Activated naive CD8-positive, alpha-beta T cell treated with anti-CD3 and anti-CD28 coated beads, Interleukin-2, amount 10 ng/mL, durations not matched to agents 7 days and 5 days (primary cell): ENCODE measurements at regions not wholly inside any gene's neighbourhood (a gene's known extent, or its start where the extent isn't known, plus 50 kb on each side); places are given as distances from the start of the nearest gene placed in this dataset.

Experiments
- ATAC-seq: fragments of 150-1000 bp; cut with Tn5 transposase; one replicate; pipeline ENCODE4 v1.10.0; 2021; ENCODE audit warnings: low read depth, moderate library complexity
- POLR2A ChIA-PET: fragments of 350-600 bp; sonication (Branson Sonifier 250); formaldehyde crosslinking; loops from one replicate; lab custom pipeline; 2021; ENCODE audit warnings: antibody characterized with exemption; lab: Charles Lee
- DNase-seq: peaks from one replicate; pipeline ENCODE4 v3.0.0; 2021
- H3K27ac Mint-ChIP-seq: one replicate; pipeline ENCODE4 v1.8.0; 2022; ENCODE audit warnings: mild to moderate bottlenecking, mixed read lengths
- H3K27me3 Mint-ChIP-seq: one replicate; pipeline ENCODE4 v1.8.0; 2022; ENCODE audit warnings: mild to moderate bottlenecking, moderate library complexity, mixed read lengths
- H3K36me3 Mint-ChIP-seq: one replicate; pipeline ENCODE4 v1.8.0; 2021; ENCODE audit warnings: mild to moderate bottlenecking, mixed read lengths
- H3K4me1 Mint-ChIP-seq: one replicate; pipeline ENCODE4 v1.8.0; 2021; ENCODE audit warnings: mixed read lengths
- H3K4me3 Mint-ChIP-seq: one replicate; pipeline ENCODE4 v1.8.0; 2022; ENCODE audit warnings: mild to moderate bottlenecking, moderate library complexity, mixed read lengths
- H3K9me3 Mint-ChIP-seq: one replicate; pipeline ENCODE4 v1.8.0; 2021; ENCODE audit warnings: mixed read lengths

DNA sequence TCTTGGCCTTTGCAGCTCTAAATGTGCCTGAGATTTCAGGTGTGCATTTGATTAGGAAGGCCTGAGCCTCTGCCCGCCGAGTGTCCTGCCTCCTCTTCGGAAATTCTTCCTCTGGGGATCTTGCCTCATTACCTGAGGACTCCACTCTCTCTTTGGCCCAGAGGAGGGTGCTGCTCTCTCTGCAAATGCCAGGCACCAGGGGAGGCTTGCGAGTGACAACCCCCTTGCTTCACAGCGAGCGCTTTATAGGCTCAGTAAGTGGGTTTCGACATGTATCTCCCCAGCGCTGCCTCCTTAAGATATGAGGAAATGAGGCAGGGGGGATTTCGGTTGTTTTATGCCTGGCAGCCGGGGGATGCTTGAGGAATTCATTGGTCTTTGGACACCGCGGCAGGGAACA, 423.9 kb downstream of the GLRX3 start:
- Mint-ChIP-seq H3K9me3 (no peaks in the 10 kb centered on the region), H3K4me1 (no peaks in the 10 kb centered on the region), H3K27ac (no peak overlapping the region), H3K27me3 (no peaks in the 10 kb centered on the region), H3K4me3 (no peak overlapping the region), H3K36me3 (no peaks in the 10 kb centered on the region)
- POLR2A ChIA-PET, result no interaction called here
- ATAC-seq, result no peak
- DNase-seq, result no peak

- Mint-ChIP-seq H3K27ac (no peak overlapping the region), H3K9me3 (no peaks in the 10 kb centered on the region), H3K4me1 (no peaks in the 10 kb centered on the region), H3K4me3 (no peak overlapping the region), H3K36me3 (no peaks in the 10 kb centered on the region), H3K27me3 (no peaks in the 10 kb centered on the region)
- DNase-seq (no peak), ATAC-seq (no peak)
- POLR2A ChIA-PET, result no interaction called here
These were observed 424.4 kb downstream of the GLRX3 start for GRCh38 chr10:130560573-130560972.

DNA sequence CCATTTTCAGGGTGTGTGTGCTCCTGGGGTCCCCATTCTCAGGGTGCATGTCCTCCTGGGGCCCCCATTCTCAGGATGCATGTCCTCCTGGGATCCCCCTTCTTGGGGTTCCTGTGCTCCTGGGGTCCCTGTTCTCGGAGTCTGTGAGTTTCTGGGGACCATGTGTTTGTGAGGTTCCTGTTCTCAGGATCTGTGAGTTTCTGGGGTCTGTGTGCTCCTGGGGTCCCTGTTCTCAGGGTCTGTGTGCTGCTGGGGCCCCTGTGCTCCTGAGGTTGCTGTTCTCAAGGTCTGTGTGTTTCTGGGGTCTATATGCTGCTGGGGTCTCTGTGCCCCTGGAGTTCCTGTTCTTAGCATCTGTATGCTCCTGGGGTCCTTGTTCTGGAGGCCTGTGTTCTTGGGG, 425.5 kb downstream of the GLRX3 start:
- no peak for DNase-seq
- H3K9me3 Mint-ChIP-seq, result no peaks in the 10 kb centered on the region
- no peaks in the 10 kb centered on the region for H3K4me1 Mint-ChIP-seq
- no peak for ATAC-seq
- H3K27ac Mint-ChIP-seq, result no peak overlapping the region
- no peaks in the 10 kb centered on the region for H3K36me3 Mint-ChIP-seq
- POLR2A ChIA-PET, result no interaction called here
- no peak overlapping the region for H3K4me3 Mint-ChIP-seq
- H3K27me3 Mint-ChIP-seq, result no peaks in the 10 kb centered on the region

DNA sequence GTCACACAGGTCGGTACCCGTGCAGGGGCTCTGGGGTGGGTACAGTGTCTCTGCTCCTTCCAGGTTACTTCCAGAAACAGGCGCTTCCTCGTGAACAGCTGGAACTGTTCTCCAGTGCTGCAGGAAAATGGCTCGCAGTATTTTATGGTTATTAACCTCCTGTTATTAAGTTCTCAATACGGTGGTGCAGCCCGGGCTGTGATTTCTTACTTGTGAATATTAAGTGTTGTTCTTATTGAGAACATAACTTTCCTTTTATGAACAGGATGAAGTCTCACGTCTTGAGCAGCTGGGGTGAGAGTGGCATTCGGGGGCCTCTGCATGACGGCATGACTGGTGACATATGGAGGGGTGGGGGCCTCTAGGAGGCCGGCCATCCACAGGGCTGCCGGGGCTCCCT, 430.8 kb downstream of the GLRX3 start:
- peaks cover 4% of the 10 kb centered on the region for H3K9me3 Mint-ChIP-seq
- H3K27ac Mint-ChIP-seq, result no peak overlapping the region
- no peaks in the 10 kb centered on the region for H3K27me3 Mint-ChIP-seq
- DNase-seq, result no peak
- POLR2A ChIA-PET, result no interaction called here
- H3K36me3 Mint-ChIP-seq, result no peaks in the 10 kb centered on the region
- no peak overlapping the region for H3K4me3 Mint-ChIP-seq
- no peak for ATAC-seq
- no peaks in the 10 kb centered on the region for H3K4me1 Mint-ChIP-seq

DNA sequence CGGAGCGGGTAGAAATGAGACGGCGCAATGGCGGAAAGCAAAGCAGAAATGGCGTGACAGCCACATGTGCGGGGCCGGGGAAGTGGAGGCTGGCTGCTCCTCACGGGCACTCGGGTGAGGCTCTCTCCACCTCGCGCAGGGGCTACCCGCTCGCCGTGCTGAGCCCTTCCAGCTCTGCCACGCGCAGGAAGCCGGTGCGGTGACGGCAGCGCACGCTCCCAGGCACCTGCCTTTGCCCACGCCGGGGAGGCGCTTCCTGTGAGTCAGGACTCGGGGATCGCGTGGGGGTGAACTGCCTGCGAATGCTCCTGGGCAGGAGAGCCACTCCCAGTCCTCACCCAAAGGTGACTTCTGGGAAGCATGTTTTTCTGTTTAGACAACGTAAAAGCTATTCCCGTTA, 431.2 kb downstream of the GLRX3 start:
- POLR2A ChIA-PET, result no interaction called here
- Mint-ChIP-seq H3K27ac (no peak overlapping the region), H3K9me3 (peaks cover 4% of the 10 kb centered on the region), H3K27me3 (no peaks in the 10 kb centered on the region), H3K4me3 (no peak overlapping the region), H3K4me1 (no peaks in the 10 kb centered on the region), H3K36me3 (no peaks in the 10 kb centered on the region)
- DNase-seq (no peak), ATAC-seq (no peak)

DNA sequence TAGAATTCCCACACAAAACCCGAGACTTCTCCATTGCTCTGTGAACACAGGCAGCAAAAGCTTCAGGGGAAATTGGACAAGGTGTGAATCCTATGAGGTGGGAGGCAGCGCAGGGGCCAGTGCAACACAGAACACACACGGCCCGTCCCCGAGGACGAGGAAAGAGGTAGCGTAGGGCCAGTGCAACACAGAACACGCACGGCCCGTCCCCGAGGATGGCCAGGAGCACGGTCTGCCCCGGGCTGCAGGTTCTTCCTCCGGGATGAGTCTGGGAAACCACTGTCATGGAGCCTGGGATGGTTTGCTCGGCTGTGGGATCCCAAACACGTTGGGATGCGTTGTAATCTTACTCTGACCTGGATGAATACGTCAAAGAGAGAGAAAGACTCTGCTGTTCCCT, 432.1 kb downstream of the GLRX3 start:
- DNase-seq (no peak), ATAC-seq (no peak)
- H3K4me1 Mint-ChIP-seq, result no peaks in the 10 kb centered on the region
- no peak overlapping the region for H3K27ac Mint-ChIP-seq
- H3K4me3 Mint-ChIP-seq, result no peak overlapping the region
- peaks cover 4% of the 10 kb centered on the region for H3K9me3 Mint-ChIP-seq
- no peaks in the 10 kb centered on the region for H3K36me3 Mint-ChIP-seq
- POLR2A ChIA-PET, result no interaction called here
- H3K27me3 Mint-ChIP-seq, result no peaks in the 10 kb centered on the region

DNA sequence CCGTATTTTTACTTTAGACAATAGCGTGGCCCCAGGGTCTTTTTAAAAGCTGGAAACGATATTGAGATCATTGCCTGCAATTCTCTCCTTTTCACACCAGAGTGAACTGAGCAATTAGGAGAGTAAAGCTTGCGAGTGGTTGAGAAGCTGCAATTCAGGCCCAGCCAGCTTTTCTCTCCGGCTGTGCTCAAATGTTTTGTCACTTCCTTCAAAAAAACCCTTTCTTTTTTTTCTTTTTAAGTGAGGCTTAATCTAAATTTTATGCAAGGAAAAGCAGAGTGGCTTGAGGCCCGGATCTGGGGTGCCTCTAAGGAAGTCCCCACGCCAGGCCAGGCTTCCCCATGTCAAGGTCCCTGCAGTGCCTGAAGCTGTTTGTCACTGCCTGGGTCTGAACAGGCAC, 433.9 kb downstream of the GLRX3 start:
- peaks cover 4% of the 10 kb centered on the region for H3K9me3 Mint-ChIP-seq

GRCh38 chr10:130571674-130572073, 435.5 kb downstream of the GLRX3 start:
- DNase-seq (no peak), ATAC-seq (no peak)
- Mint-ChIP-seq H3K4me3 (no peak overlapping the region), H3K27ac (no peak overlapping the region), H3K4me1 (no peaks in the 10 kb centered on the region), H3K9me3 (peaks cover 4% of the 10 kb centered on the region), H3K36me3 (no peaks in the 10 kb centered on the region), H3K27me3 (no peaks in the 10 kb centered on the region)
- POLR2A ChIA-PET, result no interaction called here

More for the DNA sequence above, 433.9 kb downstream of the GLRX3 start:
- no peak for ATAC-seq
- no peaks in the 10 kb centered on the region for H3K4me1 Mint-ChIP-seq
- DNase-seq, result no peak
- no peak overlapping the region for H3K27ac Mint-ChIP-seq
- no peaks in the 10 kb centered on the region for H3K36me3 Mint-ChIP-seq
- no peaks in the 10 kb centered on the region for H3K27me3 Mint-ChIP-seq
- POLR2A ChIA-PET, result no interaction called here
- H3K4me3 Mint-ChIP-seq, result no peak overlapping the region

GRCh38 chr10:130573446-130573845, 437.3 kb downstream of the GLRX3 start:
- Mint-ChIP-seq H3K9me3 (peaks cover 3% of the 10 kb centered on the region), H3K27me3 (no peaks in the 10 kb centered on the region), H3K36me3 (no peaks in the 10 kb centered on the region), H3K4me1 (no peaks in the 10 kb centered on the region), H3K27ac (no peak overlapping the region), H3K4me3 (no peak overlapping the region)
- no peak for DNase-seq
- POLR2A ChIA-PET, result no interaction called here
- no peak for ATAC-seq

- Mint-ChIP-seq H3K4me3 (no peak overlapping the region), H3K36me3 (no peaks in the 10 kb centered on the region), H3K27me3 (peaks cover 2% of the 10 kb centered on the region), H3K27ac (no peak overlapping the region), H3K4me1 (no peaks in the 10 kb centered on the region), H3K9me3 (no peaks in the 10 kb centered on the region)
- no peak for DNase-seq
- POLR2A ChIA-PET, result no interaction called here
- ATAC-seq, result no peak
These were observed 439.6 kb downstream of the GLRX3 start for GRCh38 chr10:130575756-130576285.

- DNase-seq (no peak), ATAC-seq (no peak)
- Mint-ChIP-seq H3K4me3 (no peak overlapping the region), H3K4me1 (no peaks in the 10 kb centered on the region), H3K27me3 (peaks cover 2% of the 10 kb centered on the region), H3K27ac (no peak overlapping the region), H3K9me3 (no peaks in the 10 kb centered on the region), H3K36me3 (no peaks in the 10 kb centered on the region)
- POLR2A ChIA-PET, result no interaction called here
These were observed 440.2 kb downstream of the GLRX3 start for GRCh38 chr10:130576427-130576826.

GRCh38 chr10:130577039-130577438, 440.8 kb downstream of the GLRX3 start:
- DNase-seq (no peak), ATAC-seq (no peak)
- H3K4me1 Mint-ChIP-seq, result no peaks in the 10 kb centered on the region
- no peak overlapping the region for H3K27ac Mint-ChIP-seq
- POLR2A ChIA-PET, result no interaction called here
- H3K36me3 Mint-ChIP-seq, result no peaks in the 10 kb centered on the region
- no peaks in the 10 kb centered on the region for H3K9me3 Mint-ChIP-seq
- H3K4me3 Mint-ChIP-seq, result no peak overlapping the region
- peaks cover 2% of the 10 kb centered on the region for H3K27me3 Mint-ChIP-seq

DNA sequence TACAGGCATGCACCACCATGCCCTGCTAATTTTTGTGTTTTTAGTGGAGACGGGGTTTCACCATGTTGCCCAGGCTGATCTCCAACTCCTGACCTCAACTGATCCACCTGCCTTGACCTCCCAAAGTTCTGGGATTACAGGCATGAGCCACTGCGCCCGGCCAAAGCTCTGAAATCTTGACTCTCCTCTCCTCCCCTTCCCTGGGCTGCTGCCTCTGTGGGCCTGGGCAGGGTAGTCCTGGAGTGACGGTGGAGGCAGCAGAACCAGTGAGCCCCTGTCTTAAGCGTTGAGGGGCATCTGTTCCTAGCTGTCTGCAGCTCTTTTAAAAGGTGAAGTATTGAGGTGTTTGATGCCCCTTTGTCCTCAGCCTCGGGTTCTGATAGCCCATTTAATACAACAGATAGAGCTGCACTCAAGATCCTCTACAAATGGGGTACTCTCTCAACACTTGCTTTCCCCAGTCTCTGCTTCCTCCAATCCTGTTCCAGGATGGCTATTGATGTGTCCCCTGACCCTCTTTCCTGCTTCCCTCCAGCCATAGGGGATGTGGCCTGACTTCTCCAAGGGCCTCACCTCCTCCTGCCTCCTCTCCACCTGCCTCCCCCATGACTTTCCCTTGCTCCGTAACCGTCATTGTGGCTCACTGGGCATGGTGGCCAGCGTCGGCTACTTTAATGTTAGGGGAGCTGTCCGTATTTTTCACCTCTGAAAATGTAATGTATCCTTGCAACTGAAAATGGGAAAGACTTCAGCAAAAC, 442.5 kb downstream of the GLRX3 start:
- DNase-seq (no peak), ATAC-seq (no peak)
- Mint-ChIP-seq H3K9me3 (no peaks in the 10 kb centered on the region), H3K36me3 (no peaks in the 10 kb centered on the region), H3K4me1 (no peaks in the 10 kb centered on the region), H3K27ac (no peak overlapping the region), H3K4me3 (no peak overlapping the region), H3K27me3 (peaks cover 2% of the 10 kb centered on the region)
- POLR2A ChIA-PET, result no interaction called here

GRCh38 chr10:130579913-130580312, 443.7 kb downstream of the GLRX3 start:
- DNase-seq (no peak), ATAC-seq (no peak)
- Mint-ChIP-seq H3K9me3 (no peaks in the 10 kb centered on the region), H3K36me3 (no peaks in the 10 kb centered on the region), H3K4me1 (no peaks in the 10 kb centered on the region), H3K27me3 (peaks cover 2% of the 10 kb centered on the region), H3K27ac (no peak overlapping the region), H3K4me3 (no peak overlapping the region)
- POLR2A ChIA-PET, result no interaction called here
